ENCODE measurements at regions not wholly inside any gene's neighbourhood (a gene's known extent, or its start where the extent isn't known, plus 50 kb on each side); places are given as distances from the start of the nearest gene placed in this dataset.

DNA sequence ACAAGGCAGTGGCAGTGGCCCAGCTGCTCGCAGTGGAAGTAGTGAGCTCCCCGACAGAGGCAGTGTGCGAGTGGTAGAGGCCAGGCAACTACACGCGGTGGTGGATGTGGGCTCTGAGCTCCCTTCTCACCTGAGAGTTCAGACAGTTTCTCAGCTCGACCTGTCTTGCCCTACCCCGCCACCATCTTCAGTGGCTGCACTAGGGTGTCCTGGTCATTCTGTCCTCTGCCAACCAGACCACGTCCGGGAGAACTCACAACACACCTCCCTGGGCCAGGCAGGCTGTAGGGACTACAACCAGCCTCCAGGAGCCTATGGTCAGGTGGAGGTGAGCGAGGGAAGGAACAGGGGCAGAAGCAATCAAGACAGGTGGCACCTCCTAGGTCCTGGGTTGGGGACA, 106.3 kb upstream of the SMAD3 start:
- H3K4me3 Mint-ChIP-seq: no peak overlapping the region
- no peaks in the 10 kb centered on the region for H3K36me3 ChIP-seq (ENCODE audit: insufficient read depth, low read length)
- H3K9me3 Mint-ChIP-seq: no peaks in the 10 kb centered on the region
- CTCF ChIA-PET: no interaction called here
- intact Hi-C loops (cut with DNase I, micrococcal nuclease): no loop called here
- H3K27ac ChIP-seq (ENCODE audit: low read depth in 1 of 2, low read length in 2 of 2): no peak overlapping the region
- no peak for ATAC-seq (ENCODE audit: poor library complexity)
- DNase-seq: no peak
- H3K4me1 Mint-ChIP-seq (ENCODE audit: low read depth): no peaks in the 10 kb centered on the region
- no peak overlapping the region for H3K27ac Mint-ChIP-seq
- no peaks in the 10 kb centered on the region for H3K27me3 Mint-ChIP-seq
- peaks cover 0 to 2% of the 10 kb centered on the region in 2 experiments for H3K27me3 ChIP-seq (ENCODE audit: control insufficient read depth in 1 of 2, insufficient read depth in 2 of 2, low read length in 2 of 2)
- H3K4me3 ChIP-seq (ENCODE audit: low read length): no peak overlapping the region
- no peaks in the 10 kb centered on the region for H3K36me3 Mint-ChIP-seq (ENCODE audit: low read depth)
- no peaks in the 10 kb centered on the region for H3K9me3 ChIP-seq (ENCODE audit: control insufficient read depth in 1 of 2, insufficient read depth in 1 of 2, low read length in 2 of 2)
- TF ChIP-seq, protein P1, sequence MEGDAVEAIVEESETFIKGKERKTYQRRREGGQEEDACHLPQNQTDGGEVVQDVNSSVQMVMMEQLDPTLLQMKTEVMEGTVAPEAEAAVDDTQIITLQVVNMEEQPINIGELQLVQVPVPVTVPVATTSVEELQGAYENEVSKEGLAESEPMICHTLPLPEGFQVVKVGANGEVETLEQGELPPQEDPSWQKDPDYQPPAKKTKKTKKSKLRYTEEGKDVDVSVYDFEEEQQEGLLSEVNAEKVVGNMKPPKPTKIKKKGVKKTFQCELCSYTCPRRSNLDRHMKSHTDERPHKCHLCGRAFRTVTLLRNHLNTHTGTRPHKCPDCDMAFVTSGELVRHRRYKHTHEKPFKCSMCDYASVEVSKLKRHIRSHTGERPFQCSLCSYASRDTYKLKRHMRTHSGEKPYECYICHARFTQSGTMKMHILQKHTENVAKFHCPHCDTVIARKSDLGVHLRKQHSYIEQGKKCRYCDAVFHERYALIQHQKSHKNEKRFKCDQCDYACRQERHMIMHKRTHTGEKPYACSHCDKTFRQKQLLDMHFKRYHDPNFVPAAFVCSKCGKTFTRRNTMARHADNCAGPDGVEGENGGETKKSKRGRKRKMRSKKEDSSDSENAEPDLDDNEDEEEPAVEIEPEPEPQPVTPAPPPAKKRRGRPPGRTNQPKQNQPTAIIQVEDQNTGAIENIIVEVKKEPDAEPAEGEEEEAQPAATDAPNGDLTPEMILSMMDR (IDR thresholded peaks at IDR 0.05): no peak
- H3K4me1 ChIP-seq (ENCODE audit: insufficient read depth, low read length): peaks cover 2% of the 10 kb centered on the region
- POLR2A ChIA-PET: no interaction called here

DNA sequence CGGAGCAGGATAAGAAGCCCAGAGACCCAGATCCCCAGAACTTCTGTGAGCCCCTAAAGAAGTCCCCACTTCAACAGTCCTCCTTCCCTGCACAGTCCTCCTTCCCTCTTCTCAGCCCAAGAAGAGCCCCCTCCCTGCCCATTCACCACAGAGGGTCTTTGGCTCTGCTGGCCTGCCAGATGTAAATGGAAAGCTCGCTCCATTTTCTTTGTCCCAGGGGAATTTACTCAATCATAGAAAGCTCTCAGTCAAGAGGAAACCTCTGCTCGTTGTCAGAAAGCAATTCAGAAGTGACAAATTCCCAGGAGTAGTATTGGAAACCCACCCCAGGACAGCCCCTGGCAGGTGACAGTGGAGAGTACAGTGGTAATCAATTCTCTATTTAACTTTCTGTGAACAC, 105.5 kb upstream of the SMAD3 start:
- no peak for ATAC-seq (ENCODE audit: poor library complexity)
- H3K36me3 ChIP-seq (ENCODE audit: insufficient read depth, low read length): no peaks in the 10 kb centered on the region
- TF ChIP-seq, protein P1 (IDR thresholded peaks at IDR 0.05): no peak
- peaks cover 2% of the 10 kb centered on the region for H3K4me1 ChIP-seq (ENCODE audit: insufficient read depth, low read length)
- no peak overlapping the region for H3K4me3 ChIP-seq (ENCODE audit: low read length)
- no peaks in the 10 kb centered on the region for H3K9me3 ChIP-seq (ENCODE audit: control insufficient read depth in 1 of 2, insufficient read depth in 1 of 2, low read length in 2 of 2)
- intact Hi-C loops (cut with DNase I, micrococcal nuclease): no loop called here
- ChIA-PET CTCF (no interaction called here), POLR2A (no interaction called here)
- no peak overlapping the region for H3K4me3 Mint-ChIP-seq
- H3K27ac Mint-ChIP-seq: no peak overlapping the region
- no peak overlapping the region for H3K27ac ChIP-seq (ENCODE audit: low read depth in 1 of 2, low read length in 2 of 2)
- no peaks in the 10 kb centered on the region for H3K36me3 Mint-ChIP-seq (ENCODE audit: low read depth)
- H3K27me3 Mint-ChIP-seq: no peaks in the 10 kb centered on the region
- no peaks in the 10 kb centered on the region for H3K9me3 Mint-ChIP-seq
- H3K4me1 Mint-ChIP-seq (ENCODE audit: low read depth): no peaks in the 10 kb centered on the region
- no peak for DNase-seq
- peaks cover 0 to 2% of the 10 kb centered on the region in 2 experiments for H3K27me3 ChIP-seq (ENCODE audit: control insufficient read depth in 1 of 2, insufficient read depth in 2 of 2, low read length in 2 of 2)

DNA sequence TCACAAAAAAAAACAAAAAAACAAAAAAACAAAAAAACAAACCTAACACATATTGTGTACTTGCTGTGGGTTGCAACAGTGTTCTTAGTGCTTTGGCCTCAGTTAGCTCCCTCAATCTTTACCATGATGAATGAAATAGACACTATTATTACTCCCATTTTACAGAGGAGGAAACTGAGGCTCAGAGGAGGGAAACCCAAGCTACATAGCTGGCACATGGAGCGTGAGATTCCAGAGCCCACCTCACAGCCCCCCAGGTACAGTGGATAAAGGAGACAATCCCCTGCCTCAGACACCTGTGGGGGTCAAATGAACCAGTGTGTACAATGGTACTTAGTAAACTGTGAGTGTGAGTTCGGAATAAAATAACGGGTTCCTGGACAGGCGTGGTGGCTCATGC, 104.9 kb upstream of the SMAD3 start:
- intact Hi-C loops (cut with DNase I, micrococcal nuclease): no loop called here
- H3K36me3 Mint-ChIP-seq (ENCODE audit: low read depth): no peaks in the 10 kb centered on the region
- H3K9me3 Mint-ChIP-seq: no peaks in the 10 kb centered on the region
- H3K4me3 Mint-ChIP-seq: no peak overlapping the region
- ChIA-PET CTCF (no interaction called here), POLR2A (no interaction called here)
- Histone ChIP-seq H3K4me1 (ENCODE audit: insufficient read depth, low read length) (peaks cover 2% of the 10 kb centered on the region), H3K27me3 (ENCODE audit: control insufficient read depth in 1 of 2, insufficient read depth in 2 of 2, low read length in 2 of 2) (no peaks in the 10 kb centered on the region), H3K4me3 (ENCODE audit: low read length) (no peak overlapping the region), H3K27ac (ENCODE audit: low read depth in 1 of 2, low read length in 2 of 2) (no peak overlapping the region), H3K36me3 (ENCODE audit: insufficient read depth, low read length) (no peaks in the 10 kb centered on the region), H3K9me3 (ENCODE audit: control insufficient read depth in 1 of 2, insufficient read depth in 1 of 2, low read length in 2 of 2) (no peaks in the 10 kb centered on the region)
- no peaks in the 10 kb centered on the region for H3K4me1 Mint-ChIP-seq (ENCODE audit: low read depth)
- no peak overlapping the region for H3K27ac Mint-ChIP-seq
- H3K27me3 Mint-ChIP-seq: no peaks in the 10 kb centered on the region
- TF ChIP-seq, protein P1 (IDR thresholded peaks at IDR 0.05): no peak
- no peak for DNase-seq
- ATAC-seq (ENCODE audit: poor library complexity): no peak
